ENCODE measurements at regions not wholly inside any gene's neighbourhood (a gene's known extent, or its start where the extent isn't known, plus 50 kb on each side); places are given as distances from the start of the nearest gene placed in this dataset.

DNA sequence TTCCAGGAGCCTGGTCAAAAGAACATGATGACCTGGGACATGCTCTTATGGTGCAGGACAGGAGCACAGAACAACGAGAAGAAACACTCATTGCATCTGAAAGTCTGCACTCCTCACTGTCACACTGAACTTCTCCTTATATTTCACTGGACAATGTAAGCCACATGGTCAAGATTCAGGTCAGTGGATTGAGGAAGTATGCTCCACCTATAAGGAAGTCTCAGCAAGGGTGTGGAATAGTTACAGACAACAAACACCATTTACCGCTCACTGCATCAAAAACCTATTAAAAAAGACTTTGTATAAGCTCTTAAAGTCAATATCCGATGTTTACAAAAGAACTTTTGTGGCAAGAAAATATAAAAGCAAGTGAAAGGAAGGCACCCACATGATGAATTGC lies 153.1 kb upstream of the FOXG1 start:
- Histone ChIP-seq H4K20me1 (ENCODE audit: low read depth, low read length) (no peaks in the 10 kb centered on the region), H3K27me3 (ENCODE audit: low read length) (no peaks in the 10 kb centered on the region), H3K79me2 (ENCODE audit: insufficient read depth, low read length) (no peaks in the 10 kb centered on the region), H2AFZ (ENCODE audit: low read depth, low read length, severe bottlenecking) (no peak overlapping the region), H3K9me3 (ENCODE audit: insufficient read depth, low read length) (no peaks in the 10 kb centered on the region), H3K4me3 (ENCODE audit: insufficient read depth, low read length, poor library complexity, severe bottlenecking) (no peak overlapping the region), H3K9ac (ENCODE audit: low read length) (no peak overlapping the region), H3K4me2 (ENCODE audit: low read depth, low read length, poor library complexity, severe bottlenecking) (no peak overlapping the region), H3K9me2 (replicated peaks; ENCODE audit: insufficient read depth, low read length) (no peaks in the 10 kb centered on the region), H3K27ac (ENCODE audit: low read depth, low read length) (no peak overlapping the region), H3F3A (ENCODE audit: insufficient read depth) (no peaks in the 10 kb centered on the region), H3K36me3 (ENCODE audit: low read length) (no peaks in the 10 kb centered on the region)
- TF ChIP-seq CTCF (IDR thresholded peaks at IDR 0.05; ENCODE audit: insufficient read depth, low read length, poor library complexity, severe bottlenecking) (no peak), EZH2phosphoT487 (conservative IDR thresholded peaks at IDR 0.05; ENCODE audit: low read length) (no peak)

- TF ChIP-seq CTCF (IDR thresholded peaks at IDR 0.05; ENCODE audit: insufficient read depth, low read length, poor library complexity, severe bottlenecking) (no peak), EZH2phosphoT487 (conservative IDR thresholded peaks at IDR 0.05; ENCODE audit: low read length) (no peak)
Observed at GRCh38 chr14:28626780-28627179, 139.8 kb upstream of the FOXG1 start.

GRCh38 chr14:28629328-28630004 lies 137.1 kb upstream of the FOXG1 start:
- Histone ChIP-seq H3K9me3 (ENCODE audit: insufficient read depth, low read length) (no peaks in the 10 kb centered on the region), H3K9ac (ENCODE audit: low read length) (no peak overlapping the region), H3K4me2 (ENCODE audit: low read depth, low read length, poor library complexity, severe bottlenecking) (no peak overlapping the region)

More at GRCh38 chr14:28626780-28627179, 139.8 kb upstream of the FOXG1 start:
- no peaks in the 10 kb centered on the region for H3K9me2 ChIP-seq (replicated peaks; ENCODE audit: insufficient read depth, low read length)
- H3K4me2 ChIP-seq (ENCODE audit: low read depth, low read length, poor library complexity, severe bottlenecking), result no peak overlapping the region
- no peak overlapping the region for H2AFZ ChIP-seq (ENCODE audit: low read depth, low read length, severe bottlenecking)
- no peaks in the 10 kb centered on the region for H3K27me3 ChIP-seq (ENCODE audit: low read length)
- H3K9ac ChIP-seq (ENCODE audit: low read length), result no peak overlapping the region
- H3F3A ChIP-seq (ENCODE audit: insufficient read depth), result no peaks in the 10 kb centered on the region
- H3K9me3 ChIP-seq (ENCODE audit: insufficient read depth, low read length), result no peaks in the 10 kb centered on the region
- H3K36me3 ChIP-seq (ENCODE audit: low read length), result no peaks in the 10 kb centered on the region
- no peaks in the 10 kb centered on the region for H4K20me1 ChIP-seq (ENCODE audit: low read depth, low read length)
- H3K79me2 ChIP-seq (ENCODE audit: insufficient read depth, low read length), result no peaks in the 10 kb centered on the region
- H3K27ac ChIP-seq (ENCODE audit: low read depth, low read length), result no peak overlapping the region
- H3K4me3 ChIP-seq (ENCODE audit: insufficient read depth, low read length, poor library complexity, severe bottlenecking), result no peak overlapping the region

More at GRCh38 chr14:28629328-28630004, 137.1 kb upstream of the FOXG1 start:
- Histone ChIP-seq H3F3A (ENCODE audit: insufficient read depth) (no peaks in the 10 kb centered on the region), H3K9me2 (replicated peaks; ENCODE audit: insufficient read depth, low read length) (no peaks in the 10 kb centered on the region), H4K20me1 (ENCODE audit: low read depth, low read length) (no peaks in the 10 kb centered on the region), H3K36me3 (ENCODE audit: low read length) (no peaks in the 10 kb centered on the region), H3K27me3 (ENCODE audit: low read length) (no peaks in the 10 kb centered on the region), H3K27ac (ENCODE audit: low read depth, low read length) (no peak overlapping the region), H3K79me2 (ENCODE audit: insufficient read depth, low read length) (no peaks in the 10 kb centered on the region), H3K4me3 (ENCODE audit: insufficient read depth, low read length, poor library complexity, severe bottlenecking) (no peak overlapping the region), H2AFZ (ENCODE audit: low read depth, low read length, severe bottlenecking) (no peak overlapping the region)
- TF ChIP-seq EZH2phosphoT487 (conservative IDR thresholded peaks at IDR 0.05; ENCODE audit: low read length) (no peak), CTCF (IDR thresholded peaks at IDR 0.05; ENCODE audit: insufficient read depth, low read length, poor library complexity, severe bottlenecking) (no peak)

All from SU-DHL-6 (cell line).